ENCODE measurements at regions not wholly inside any gene's neighbourhood (a gene's known extent, or its start where the extent isn't known, plus 50 kb on each side); places are given as distances from the start of the nearest gene placed in this dataset.
"Not testable (repeated sequence)": the region's sequence is repeated elsewhere in the genome, so short reads cannot be mapped to it uniquely, and the experiment has no call there.

DNA sequence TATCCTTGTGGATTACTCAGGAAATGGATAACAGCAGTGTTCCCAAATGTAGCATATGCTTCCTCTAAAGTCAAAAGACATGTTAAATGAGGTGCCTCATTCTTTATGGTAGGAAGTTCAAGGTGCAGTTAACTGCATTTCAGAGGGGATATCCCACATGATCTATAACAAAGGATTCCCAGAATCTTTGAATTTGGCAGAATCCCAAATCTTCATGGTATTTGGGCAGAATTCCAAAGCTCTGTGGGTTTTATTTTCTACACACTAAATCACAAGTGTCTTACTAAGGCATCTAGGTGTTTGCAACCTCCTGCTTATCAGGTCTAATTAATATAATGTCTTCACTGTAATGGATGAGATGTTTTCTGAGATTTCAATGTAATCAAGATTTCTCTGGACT, 364.3 kb upstream of the MAN1A1 start:
- DNase-seq = no peak

DNA sequence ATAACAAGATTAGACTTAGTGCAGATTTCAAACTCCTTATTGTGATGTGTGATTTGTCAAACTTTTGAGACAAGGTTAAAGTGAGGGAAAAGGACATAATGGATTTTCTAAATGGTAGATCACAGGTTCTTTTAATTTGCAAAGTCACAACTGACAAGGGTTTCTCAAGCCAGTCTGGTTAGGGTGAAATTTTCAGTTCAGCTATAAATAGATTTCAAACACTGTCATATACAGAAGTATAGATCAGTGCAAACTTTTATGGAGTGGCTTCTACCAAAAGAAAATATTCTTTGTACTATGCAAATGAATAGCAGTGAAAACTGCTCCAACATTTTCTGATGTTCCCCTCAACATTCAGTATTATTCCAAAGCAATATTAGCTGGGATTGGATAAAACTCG, 337.1 kb upstream of the MAN1A1 start:
- DNase-seq = no peak

DNA sequence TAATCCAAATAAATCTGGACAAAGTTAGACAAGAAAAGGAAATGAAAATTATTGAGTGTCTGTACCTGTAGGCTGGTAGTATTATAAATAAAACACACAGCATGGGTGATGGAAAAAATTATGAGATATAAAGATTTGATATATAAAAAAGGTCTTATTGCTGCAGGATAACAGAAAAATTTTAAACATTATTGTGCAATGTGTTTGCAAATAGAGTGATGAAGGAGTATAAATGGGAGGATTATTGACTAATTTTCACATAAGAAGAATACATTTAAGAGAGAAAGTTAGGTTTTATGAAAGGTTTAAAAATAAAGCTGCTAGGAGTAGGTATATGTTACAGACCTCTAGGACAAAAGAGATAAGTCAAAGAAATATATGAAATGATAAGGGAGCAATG, 336.7 kb upstream of the MAN1A1 start:
- DNase-seq = no peak

DNA sequence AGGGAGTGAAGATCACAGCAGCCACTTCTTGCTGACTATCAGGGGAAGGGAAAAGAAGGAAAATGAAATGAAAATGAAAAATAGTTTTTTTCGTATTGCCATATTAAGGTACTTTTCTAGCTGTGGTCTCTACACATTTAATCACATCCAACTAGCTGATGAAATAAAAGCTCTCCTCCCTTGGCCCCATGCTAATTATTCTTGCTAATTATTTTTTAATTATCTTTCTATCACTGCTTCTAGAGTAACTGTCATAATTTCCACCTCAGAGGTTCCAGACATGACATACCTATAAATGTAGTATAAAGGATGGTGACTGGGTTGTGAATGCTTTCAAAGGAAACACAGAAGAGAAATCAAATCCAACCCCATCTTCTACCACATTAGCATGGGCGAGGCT, 334.1 kb upstream of the MAN1A1 start:
- no peak for DNase-seq

DNA sequence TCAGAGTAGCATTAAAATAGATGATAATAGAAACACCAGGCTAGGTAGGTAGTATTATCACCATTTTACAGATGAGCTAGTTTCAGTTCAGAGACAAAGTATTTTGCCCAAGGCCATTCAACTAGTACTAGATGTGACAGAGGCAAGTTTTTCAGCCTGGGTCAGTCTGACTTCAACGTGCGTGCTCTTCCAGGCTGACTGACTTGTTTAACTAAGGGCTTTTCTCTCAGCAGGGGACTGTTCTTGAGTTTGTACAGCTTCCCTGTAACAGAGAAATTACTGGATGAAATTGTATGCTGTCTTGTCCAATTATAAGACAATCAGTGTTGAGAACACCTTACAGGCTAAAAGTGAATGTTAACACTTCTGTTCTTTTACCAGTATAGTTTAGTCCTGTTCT, 333.5 kb upstream of the MAN1A1 start:
- no peak for DNase-seq

DNA sequence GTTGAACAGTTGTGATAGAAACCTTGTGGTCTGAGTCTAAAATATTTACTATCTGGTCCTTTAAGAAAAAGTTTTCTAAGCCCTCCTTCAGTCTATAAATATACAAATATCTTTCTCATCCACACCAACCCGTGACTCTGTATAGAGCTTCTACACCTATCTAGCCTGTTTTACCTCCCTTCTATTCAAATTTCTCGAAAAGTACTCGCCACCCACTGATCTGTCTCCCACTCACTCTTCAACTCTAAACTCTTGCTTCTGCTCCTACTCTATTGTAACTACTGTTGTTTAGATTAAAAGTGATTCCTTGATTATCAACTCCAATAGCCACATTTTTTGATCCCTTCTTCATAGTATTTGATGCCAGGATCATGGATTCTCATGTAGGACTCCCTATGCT, 329.4 kb upstream of the MAN1A1 start:
- no peak for DNase-seq

DNA sequence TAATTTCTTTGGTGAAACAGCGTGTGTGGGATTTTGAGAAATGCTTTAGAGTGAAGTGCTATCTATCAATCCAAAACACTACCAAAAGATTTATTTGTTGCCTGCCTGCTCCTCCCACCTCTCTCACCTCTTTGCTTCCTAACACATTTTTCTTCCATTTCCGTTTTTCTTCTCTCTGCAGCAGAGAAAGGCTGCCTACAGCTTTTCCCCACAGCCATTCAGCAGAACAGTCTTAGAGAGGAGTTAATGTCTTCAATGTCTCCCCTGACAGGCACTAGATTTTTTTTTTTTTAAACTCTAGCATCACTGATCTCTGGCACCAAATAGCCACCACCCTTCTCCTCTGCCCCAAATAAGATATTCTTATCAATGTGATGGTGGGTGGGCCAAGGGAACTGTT, 327.8 kb upstream of the MAN1A1 start:
- DNase-seq = no peak

DNA sequence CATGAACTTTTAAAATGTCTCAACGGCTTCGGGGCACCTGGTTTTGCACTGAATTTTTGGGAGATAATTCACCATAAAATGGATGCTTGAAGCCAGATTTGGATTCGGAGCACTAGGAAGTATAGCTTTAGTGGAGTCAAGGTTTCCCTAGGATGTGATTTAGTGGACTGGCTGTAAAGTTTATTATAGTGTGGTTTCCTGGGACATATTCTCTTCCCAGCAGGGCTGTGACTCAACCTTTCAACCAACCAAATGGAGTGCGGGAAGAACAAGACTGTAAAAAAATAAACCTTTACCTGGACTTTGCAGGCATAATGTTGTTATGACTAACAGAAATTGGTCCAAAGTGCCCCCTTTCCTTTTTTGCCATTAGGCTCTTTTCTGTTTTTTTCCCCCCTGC, 327.4 kb upstream of the MAN1A1 start:
- no peak for DNase-seq

DNA sequence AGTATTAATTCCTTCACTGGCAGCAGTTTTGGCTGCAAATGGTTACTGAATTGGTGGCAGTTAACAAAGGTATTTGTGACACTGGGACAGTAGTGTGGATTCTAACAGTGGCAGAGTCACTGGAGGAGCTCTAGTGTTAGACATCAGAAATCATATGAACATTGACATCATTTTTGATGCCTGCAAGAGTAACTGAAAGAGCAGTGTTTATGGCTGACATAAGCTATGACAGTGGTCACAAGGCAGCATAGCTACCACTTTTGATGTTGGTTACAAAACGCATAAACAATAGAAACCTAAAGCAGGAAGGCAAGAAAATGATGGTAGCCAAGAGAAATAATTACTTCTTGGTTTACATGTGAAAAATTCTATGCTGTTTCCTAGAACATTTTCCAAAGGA, 326.7 kb upstream of the MAN1A1 start:
- no peak for DNase-seq

DNA sequence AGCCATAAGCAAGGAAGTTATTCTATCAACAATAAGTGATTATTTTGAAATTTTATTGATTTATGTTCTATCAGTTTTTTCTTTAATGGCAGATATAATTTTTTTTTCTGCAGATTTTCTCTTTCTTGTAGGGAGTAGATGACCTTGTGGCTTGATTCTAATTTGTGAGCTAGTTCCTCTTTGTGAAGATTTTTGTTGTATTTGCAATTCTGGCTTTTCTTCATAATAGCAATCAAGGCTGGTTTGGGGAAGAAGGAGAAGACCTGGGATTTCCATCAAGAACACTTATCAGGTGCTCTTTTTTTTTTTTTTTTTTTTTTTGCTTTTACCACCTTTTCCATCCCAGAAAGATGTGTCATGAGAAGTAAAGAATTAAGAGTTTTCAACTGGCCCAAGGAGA, 324.2 kb upstream of the MAN1A1 start:
- DNase-seq = no peak

DNA sequence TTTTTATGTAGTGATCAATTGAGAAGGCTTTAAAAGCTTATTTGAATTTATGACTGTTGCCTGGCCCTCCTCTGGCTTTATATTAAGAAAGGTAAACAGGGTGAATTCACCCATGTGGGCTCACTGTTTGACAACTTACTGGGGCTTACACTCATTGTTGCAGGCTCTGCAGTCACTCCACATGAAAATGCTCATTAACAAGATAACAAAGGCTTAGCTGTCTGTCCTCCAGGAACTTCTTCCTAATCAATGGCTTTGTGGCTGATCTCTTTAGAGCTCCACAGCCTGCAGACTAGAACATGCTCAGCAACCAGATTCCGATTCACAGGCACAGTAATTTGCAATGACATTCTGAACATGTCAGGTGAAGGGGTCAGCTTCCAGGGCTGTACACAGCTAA, 323.2 kb upstream of the MAN1A1 start:
- DNase-seq = no peak

DNA sequence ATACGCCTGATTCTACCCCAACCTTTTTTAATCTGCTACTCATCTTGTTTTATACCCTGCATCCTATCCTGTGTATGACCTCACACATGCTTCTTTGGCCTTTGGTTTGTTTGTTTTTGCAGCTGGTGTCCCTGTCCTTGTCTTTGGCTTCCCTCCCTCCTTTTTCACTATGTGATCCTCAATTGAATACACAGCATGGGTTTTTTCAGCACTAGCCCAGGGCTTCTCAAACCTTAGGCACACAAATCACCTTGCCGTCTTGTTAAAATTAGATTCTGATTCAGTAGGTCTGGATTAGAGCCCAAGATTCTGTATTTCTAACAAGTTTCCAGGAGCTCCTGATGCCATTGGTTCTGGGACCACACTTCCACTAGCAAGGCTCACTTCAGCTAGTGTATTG, 321.5 kb upstream of the MAN1A1 start:
- DNase-seq = no peak

DNA sequence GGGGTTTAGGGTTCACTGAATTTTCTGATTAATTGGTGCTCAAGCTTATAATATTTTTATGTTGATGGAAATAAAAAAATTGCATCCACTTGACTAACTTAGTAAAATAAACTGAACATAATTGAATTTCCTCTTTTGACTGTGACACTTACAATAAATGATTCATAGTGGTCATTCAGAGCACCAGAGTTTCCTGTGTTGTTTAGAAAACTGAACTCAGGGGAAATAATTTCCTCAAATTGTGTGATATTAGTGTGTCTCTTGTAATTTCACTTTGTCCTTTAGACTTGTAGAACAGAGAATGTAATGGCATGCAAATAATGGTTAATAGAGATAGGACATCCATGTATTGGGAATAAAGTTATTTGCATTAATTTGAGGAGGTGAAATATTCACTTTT, 319.7 kb upstream of the MAN1A1 start:
- DNase-seq = no peak

DNA sequence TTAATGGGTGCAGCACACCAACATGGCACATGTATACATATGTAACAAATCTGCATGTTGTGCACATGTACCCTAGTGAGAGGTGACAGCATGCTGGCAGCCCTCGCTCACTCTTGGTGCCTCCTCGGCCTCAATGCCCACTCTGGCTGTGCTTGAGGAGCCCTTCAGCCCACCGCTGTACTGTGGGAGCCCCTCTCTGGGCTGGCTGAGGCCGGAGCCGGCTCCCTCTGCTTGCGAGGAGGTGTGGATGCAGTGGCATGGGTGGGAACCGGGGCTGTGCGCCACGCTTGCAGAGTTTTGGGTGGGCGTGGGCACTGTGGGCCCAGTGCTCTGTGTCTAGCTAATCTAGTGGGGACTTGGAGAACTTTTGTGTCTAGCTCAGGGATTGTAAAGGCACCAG, 315.9 kb upstream of the MAN1A1 start:
- not testable (repeated sequence) for DNase-seq

DNA sequence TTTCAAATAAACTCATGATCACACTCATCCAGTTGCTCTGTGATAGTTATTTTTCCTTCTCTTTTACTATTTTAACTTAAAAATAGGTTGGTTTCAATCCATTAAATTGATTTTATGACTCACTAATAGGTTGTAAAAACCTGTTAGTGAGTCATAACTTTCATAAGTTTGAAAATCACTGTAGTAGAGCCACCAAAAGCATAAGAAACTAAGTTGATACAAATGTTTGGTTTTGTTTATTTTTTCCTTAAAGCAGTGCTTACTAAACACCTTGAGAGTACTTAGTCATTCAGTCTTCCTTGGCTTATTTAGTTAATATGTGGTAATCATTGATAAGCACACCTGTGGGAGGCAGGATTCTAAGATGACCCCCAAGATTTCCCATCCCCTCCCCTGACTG, 312.1 kb upstream of the MAN1A1 start:
- DNase-seq = no peak

DNA sequence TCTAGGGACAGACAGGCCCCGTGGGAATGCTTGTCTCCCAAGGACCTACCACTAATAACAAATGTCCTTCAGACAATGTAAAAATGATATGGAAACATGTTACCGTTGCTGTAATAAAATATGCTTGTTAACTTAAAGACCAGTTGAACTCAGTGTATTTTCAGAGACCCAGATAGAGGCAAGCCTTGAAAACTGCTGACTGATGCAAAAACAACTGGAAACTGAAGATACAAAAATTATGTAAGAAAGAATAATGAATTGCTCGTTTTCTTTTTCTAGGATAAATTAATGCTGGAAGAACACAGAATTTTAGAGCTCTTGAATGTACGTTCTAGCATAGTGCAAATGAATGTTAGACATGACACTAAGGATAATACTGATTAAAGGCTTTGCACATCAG, 311.5 kb upstream of the MAN1A1 start:
- no peak for DNase-seq

DNA sequence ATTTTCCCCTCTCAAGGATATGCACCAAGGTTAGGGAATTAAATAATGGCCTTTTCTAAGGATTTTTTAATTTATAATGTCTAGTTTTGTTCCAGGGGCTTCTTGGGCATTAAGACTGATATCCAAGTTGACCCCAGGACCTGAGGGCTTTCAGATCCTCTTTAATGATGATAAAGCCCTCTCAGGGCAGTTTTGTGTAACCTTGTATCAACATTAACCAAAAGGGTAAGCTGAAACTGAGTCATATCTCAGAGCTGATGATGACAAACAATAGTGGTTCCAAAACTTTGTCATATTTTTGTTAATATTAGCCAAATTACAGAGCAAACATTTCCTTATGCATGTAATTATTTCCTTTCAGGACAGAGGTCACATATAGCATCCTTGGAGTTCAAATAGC, 309.4 kb upstream of the MAN1A1 start:
- no peak for DNase-seq

DNA sequence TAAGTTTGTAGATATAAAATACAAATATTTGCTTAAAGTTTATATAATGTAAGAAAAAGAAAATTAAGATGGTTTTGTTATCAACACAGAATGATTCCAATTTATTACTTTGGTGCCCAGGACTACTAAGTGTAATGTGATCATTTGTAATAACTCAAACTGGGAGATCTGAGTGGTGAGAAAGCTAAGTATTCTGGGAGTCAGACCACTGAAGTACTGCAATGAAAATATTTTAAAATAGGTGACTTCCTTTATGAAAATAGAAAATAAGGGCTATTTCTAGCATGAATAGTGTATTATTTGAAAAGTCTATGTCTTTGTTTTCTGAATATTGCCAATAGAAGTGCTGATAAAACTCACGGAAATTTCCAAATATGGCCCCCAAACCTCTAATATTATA, 305.6 kb upstream of the MAN1A1 start:
- DNase-seq = no peak

DNA sequence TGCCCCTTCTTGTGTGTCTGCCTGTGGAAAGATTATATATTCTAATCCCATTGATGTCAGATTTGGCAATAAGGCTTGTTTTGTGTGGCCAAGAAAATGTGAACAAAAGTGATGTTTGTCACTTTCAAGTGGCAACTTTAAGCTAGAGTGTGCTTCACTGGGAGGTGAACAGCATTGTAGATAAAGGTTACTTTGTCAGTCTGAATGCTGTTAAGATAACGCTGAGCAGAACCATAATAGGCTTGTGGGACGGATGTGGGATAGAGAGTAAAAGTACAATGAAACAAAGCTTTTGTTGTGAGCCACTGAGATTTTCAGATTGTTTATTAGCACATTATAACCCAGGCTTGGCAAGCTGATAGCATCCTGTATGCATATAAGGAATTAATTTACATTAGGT, 303.8 kb upstream of the MAN1A1 start:
- DNase-seq = no peak

DNA sequence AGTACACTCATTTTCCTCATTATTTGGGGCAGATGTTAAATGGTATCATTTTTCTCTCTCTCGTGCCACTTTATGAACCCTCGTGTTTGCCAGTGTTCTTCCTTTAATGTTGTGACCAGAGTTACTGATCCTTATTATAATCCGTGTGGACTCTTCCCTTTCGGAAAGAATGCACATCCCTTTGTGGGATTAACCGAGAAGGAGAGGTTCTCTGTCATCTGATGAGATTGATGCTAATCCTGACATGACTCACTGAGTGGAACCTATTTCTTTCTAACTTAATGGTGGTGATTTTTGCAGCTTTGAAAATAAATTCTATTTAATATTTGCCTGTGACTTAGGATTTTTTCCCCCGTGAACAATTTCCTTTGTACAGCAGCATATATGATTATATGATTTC, 300.0 kb upstream of the MAN1A1 start:
- no peak for DNase-seq

DNA sequence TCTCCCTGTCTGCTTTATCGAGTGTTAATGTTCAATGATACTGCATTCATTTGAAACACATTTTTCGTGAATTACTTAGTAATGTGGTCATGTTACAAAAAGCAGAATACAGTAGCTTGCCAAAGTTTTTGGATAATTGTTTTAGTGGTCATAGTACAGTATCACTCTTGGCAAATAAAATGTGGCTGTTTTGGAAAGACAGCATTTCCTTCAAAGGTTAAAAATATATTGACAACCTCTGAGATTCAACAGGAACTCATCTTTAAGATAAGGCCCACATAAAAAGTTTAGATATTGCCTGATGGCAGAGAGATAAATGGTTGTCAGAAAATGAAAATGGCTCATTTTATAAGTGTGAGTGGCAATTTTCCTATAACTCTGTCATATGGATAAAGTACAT, 297.7 kb upstream of the MAN1A1 start:
- DNase-seq = no peak

DNA sequence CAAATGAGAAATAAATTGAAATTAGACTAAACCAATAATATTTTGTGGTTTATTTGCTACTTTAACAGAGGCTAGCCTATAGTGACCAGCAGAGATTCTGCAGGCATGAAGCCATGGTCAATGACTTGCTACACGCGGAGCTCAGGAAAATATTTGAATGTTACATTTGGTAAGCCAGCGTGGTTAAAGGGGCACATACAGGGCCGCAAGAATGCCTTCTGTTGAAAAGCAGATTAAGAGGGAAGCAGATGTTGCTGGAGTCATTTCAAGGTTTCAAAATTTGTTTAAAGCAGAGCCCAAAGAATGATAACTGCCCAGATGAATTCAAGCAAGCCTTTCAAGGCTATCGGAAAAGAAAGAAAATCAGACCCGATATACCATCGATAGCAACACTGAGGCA, 294.3 kb upstream of the MAN1A1 start:
- DNase-seq = no peak

DNA sequence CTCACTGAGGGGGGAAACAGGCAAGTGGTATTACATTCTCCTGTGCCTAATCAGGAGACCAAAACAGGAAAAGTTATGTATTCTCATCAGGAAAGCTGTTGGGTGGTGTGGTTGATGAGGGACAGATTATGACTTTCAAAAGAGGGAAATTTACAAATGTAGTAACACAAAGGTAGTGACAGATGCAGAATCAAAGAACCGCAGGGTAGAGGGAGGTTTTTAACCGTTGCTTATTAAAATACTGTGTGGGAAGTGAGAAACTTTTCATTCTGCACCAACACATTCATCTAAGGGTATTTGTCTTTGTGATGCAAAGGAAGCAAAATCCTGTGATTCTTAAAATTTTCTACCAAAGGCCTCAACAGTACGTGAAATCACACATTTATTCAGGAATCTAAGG, 288.2 kb upstream of the MAN1A1 start:
- DNase-seq = no peak

DNA sequence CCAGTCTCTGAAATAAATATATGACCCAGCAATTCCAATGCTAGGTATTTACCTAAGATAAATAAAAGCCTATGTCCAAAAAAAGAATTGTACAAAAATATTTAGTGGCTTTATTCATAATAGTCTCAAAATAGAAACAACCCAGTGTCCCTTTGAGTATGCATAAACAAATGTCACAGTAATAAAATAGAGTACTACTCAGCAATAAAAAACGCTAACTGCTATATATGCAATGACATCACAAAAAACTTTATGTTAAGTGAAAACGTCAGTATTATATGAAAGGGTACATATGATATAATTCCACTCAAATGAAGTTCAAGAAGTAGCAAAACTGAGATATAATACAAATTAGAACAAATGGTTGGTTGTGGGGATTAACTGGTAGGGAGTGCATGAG, 286.5 kb upstream of the MAN1A1 start:
- no peak for DNase-seq

DNA sequence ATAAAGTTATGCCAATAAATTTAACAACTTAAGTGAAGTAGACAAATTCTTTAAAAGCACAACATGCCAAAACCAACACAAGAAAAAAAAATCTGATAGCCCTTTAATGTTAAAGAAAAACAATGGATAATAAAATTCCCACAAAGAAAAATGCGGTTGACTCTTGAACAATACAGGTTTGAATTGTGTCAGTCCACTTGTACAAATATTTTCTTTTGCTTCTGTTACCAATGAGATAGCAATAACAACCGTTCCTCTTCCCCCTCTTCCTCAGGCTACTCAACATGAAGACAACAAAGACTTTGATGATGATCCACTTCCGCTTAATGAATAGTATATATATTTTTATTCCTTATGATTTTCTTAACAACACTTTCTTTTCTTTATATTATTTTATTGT, 283.9 kb upstream of the MAN1A1 start:
- DNase-seq = no peak

DNA sequence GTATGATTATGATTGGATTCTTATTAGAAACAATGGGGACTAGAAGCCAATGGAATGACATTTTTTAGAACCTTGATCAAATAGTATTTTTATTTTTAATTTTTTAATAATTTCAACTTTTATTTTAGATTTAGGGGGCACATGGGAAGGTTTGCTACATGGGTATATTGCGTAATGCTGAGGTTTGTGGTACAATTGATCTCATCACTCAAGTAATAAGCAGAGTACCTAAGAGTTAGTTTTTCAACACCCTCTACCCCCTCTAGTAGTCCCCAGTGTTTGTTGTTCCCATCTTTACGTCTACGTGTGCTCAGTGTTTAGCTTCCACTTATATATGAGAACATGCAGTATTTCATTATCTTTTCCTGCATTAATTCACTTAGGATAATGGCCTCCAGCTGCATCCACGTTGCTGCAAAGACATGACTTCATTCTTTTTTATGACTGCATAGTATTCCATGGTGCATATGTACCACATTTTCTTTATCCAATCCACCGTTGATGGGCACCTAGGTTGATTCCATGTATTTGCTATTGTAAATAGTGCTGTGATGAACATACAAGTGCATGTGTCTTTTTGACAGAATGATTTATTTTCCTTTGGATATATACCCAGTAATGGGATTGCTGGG, 281.1 kb upstream of the MAN1A1 start:
- no peak for DNase-seq
